Smooth muscle cell (in vitro differentiated cells): ENCODE measurements at regions not wholly inside any gene's neighbourhood (a gene's known extent, or its start where the extent isn't known, plus 50 kb on each side); places are given as distances from the start of the nearest gene placed in this dataset.
"Not testable (repeated sequence)": the region's sequence is repeated elsewhere in the genome, so short reads cannot be mapped to it uniquely, and the experiment has no call there.

ENCODE experiments used
- DNase-seq: peaks from one replicate; lab custom pipeline; 2025; ENCODE audit not compliant: unreplicated experiment; lab: John Stamatoyannopoulos, UW
- H2AFZ ChIP-seq: fragments of 200-600 bp; sonication (generic); 2 replicates; pipeline ENCODE4 v1.6.0; 2016; ENCODE audit warnings: antibody characterized with exemption, low read depth, mild to moderate bottlenecking
- H3F3A ChIP-seq: fragments of 200-600 bp; sonication (generic); 2 replicates; pipeline ENCODE4 v1.6.0; 2017; ENCODE audit warnings: antibody characterized with exemption, low read depth
- H3K27ac ChIP-seq: fragments of 200-600 bp; sonication (generic); 2 replicates; pipeline ENCODE4 v1.5.1; 2016; ENCODE audit warnings: low read depth, mild to moderate bottlenecking
- H3K27me3 ChIP-seq: fragments of 200-600 bp; sonication (generic); 2 replicates; pipeline ENCODE4 v1.6.1; 2016; ENCODE audit warnings: low read depth, mild to moderate bottlenecking
- H3K36me3 ChIP-seq: fragments of 200-600 bp; sonication (generic); 2 replicates; pipeline ENCODE4 v1.5.1; 2016; ENCODE audit warnings: low read depth
- H3K4me1 ChIP-seq: fragments of 200-600 bp; sonication (generic); 2 replicates; pipeline ENCODE4 v1.5.1; 2016; ENCODE audit warnings: low read depth
- H3K4me2 ChIP-seq: fragments of 200-600 bp; sonication (generic); 2 replicates; pipeline ENCODE4 v1.6.0; 2016; ENCODE audit warnings: mild to moderate bottlenecking
- H3K4me3 ChIP-seq: fragments of 200-600 bp; sonication (generic); 2 replicates; pipeline ENCODE4 v1.5.1; 2016; ENCODE audit warnings: mild to moderate bottlenecking
- H3K79me2 ChIP-seq: fragments of 200-600 bp; sonication (generic); 2 replicates; pipeline ENCODE4 v1.6.0; 2016; ENCODE audit warnings: low read depth, mild to moderate bottlenecking
- H3K9ac ChIP-seq: fragments of 200-600 bp; sonication (generic); 2 replicates; pipeline ENCODE4 v1.6.0; 2016; ENCODE audit warnings: low read depth
- H3K9me3 ChIP-seq: fragments of 200-600 bp; sonication (generic); replicated peaks from 2 replicates; pipeline ENCODE4 v1.5.1; 2016; ENCODE audit warnings: low read depth
- H4K20me1 ChIP-seq: fragments of 200-600 bp; sonication (generic); 2 replicates; pipeline ENCODE4 v1.6.0; 2016; ENCODE audit warnings: low read depth
- WGBS: methylation state at CpG from one replicate; pipeline ENCODE4 v1.1.7; 2016; ENCODE audit warnings: low lambda C conversion rate; 5-methylcytosine and 5-hydroxymethylcytosine counted together
- TF ChIP-seq, protein P1 (sequence below): fragments of 200-600 bp; sonication (generic); IDR thresholded peaks from 2 replicates; pipeline ENCODE4 v1.5.1; 2017; ENCODE audit warnings: borderline replicate concordance, mild to moderate bottlenecking, antibody characterized with exemption; ENCODE audit not compliant: insufficient read depth, poor library complexity, severe bottlenecking

DNA sequence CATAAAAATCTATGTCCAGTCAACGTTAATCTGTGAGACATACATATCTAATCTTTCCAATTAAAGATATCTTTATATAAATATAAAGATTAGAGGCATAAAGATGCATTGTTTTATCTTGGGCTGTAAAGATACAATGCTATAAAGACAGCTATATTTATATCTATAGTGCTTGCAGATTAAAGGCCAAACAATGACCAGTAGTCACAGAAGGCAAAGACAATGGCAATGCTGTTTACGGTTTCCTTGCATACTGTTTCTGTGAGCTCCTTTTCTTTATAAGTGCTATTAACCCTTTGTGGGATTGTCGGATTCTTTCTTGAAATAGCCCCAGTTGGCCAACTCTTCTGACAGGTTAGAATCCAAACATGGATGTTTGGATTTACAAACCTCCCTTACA lies 85.5 kb upstream of the SALL1 start:
- Histone ChIP-seq H3K27ac (no peak overlapping the region), H2AFZ (no peak overlapping the region), H4K20me1 (no peaks in the 10 kb centered on the region), H3K9ac (no peak overlapping the region), H3K4me2 (no peak overlapping the region), H3K27me3 (peaks cover 28% of the 10 kb centered on the region), H3F3A (no peaks in the 10 kb centered on the region), H3K4me1 (peaks cover 13% of the 10 kb centered on the region), H3K79me2 (no peaks in the 10 kb centered on the region), H3K36me3 (no peaks in the 10 kb centered on the region), H3K9me3 (no peaks in the 10 kb centered on the region), H3K4me3 (no peak overlapping the region)
- TF ChIP-seq, protein P1, sequence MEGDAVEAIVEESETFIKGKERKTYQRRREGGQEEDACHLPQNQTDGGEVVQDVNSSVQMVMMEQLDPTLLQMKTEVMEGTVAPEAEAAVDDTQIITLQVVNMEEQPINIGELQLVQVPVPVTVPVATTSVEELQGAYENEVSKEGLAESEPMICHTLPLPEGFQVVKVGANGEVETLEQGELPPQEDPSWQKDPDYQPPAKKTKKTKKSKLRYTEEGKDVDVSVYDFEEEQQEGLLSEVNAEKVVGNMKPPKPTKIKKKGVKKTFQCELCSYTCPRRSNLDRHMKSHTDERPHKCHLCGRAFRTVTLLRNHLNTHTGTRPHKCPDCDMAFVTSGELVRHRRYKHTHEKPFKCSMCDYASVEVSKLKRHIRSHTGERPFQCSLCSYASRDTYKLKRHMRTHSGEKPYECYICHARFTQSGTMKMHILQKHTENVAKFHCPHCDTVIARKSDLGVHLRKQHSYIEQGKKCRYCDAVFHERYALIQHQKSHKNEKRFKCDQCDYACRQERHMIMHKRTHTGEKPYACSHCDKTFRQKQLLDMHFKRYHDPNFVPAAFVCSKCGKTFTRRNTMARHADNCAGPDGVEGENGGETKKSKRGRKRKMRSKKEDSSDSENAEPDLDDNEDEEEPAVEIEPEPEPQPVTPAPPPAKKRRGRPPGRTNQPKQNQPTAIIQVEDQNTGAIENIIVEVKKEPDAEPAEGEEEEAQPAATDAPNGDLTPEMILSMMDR = no peak
- 52% methylated on average over 3 of the region's 3 CpGs for WGBS
- DNase-seq = no peak

DNA sequence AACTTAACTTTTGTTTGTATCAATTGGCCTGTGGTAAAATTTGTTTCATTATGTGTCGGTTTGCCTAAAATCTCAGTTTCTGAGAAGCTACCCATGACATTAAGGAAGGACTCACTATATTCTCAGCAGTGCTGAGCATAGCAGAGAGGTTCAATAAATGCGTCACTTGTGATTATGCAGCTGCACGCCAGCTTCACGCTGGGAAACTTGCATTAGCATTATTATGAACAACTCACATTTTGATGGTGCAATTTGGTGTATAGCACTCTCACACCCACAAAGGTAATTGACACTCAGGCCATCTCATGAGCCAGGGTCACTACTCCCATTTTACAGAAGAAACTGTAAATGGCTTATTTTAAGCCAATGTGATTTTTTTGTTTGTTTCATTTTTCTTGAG lies 80.6 kb upstream of the SALL1 start:
- H3K79me2 ChIP-seq = no peaks in the 10 kb centered on the region
- H3K27ac ChIP-seq = no peak overlapping the region
- H3K9ac ChIP-seq = no peak overlapping the region
- no peak overlapping the region for H3K4me2 ChIP-seq
- TF ChIP-seq, protein P1 = no peak
- no peak overlapping the region for H3K4me3 ChIP-seq
- no peak overlapping the region for H2AFZ ChIP-seq
- 97% methylated on average over 4 of the region's 4 CpGs for WGBS
- no peaks in the 10 kb centered on the region for H3K36me3 ChIP-seq
- no peaks in the 10 kb centered on the region for H3K9me3 ChIP-seq
- peaks cover 7% of the 10 kb centered on the region for H3K27me3 ChIP-seq
- no peaks in the 10 kb centered on the region for H4K20me1 ChIP-seq
- H3F3A ChIP-seq = no peaks in the 10 kb centered on the region
- H3K4me1 ChIP-seq = no peaks in the 10 kb centered on the region
- DNase-seq = no peak

DNA sequence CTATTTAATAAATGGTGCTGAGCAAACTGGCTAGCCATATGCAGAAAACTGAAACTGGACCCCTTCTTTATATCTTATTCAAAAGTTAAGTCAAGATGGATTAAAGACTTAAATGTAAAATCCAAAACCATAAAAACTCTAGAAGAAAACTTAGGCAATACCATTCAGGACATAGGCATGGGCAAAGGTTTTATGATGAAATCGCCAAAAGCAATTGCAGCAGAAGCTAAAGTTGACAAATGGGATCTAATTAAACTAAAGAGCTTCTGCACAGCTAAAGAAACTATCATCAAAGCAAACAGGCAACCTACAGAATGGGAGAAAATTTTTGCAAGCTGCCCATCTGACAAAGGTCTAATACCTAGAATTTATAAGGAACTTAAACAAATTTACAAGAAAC lies 79.0 kb upstream of the SALL1 start:
- not testable (repeated sequence) for H3K4me2 ChIP-seq, H2AFZ ChIP-seq, H3K36me3 ChIP-seq, DNase-seq, H4K20me1 ChIP-seq, H3K27me3 ChIP-seq, H3K4me3 ChIP-seq, H3K79me2 ChIP-seq, H3F3A ChIP-seq, H3K9me3 ChIP-seq, H3K9ac ChIP-seq, H3K27ac ChIP-seq, H3K4me1 ChIP-seq
- WGBS = 73% methylated on average over 1 of the region's 1 CpG

DNA sequence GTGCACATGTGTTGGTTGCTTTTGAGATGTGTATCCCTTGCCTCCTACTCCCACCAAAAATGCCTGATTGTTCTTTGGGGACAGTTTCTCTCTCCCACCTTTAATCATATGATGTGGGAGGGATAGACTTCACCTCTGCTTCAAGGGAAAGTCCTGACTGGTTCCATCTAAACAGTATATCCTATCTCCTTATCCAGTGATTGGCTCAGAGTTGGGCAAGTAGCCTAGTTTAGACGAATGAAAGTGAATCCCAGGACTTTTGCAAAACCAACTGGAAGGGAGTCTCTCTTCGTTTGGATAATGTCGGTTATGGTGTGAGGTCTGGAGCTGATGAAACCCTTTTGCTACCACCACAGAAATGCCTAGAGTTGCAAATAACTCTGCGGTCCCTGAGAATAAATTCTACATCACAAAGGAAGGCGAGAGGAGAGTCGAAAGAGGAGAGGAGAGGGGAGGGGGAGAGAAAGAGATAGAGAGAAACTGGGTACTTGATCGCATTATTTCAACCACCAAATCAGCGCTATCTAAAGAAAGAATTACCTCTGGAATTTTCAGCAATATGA lies 77.1 kb upstream of the SALL1 start:
- Histone ChIP-seq H3K36me3 (no peaks in the 10 kb centered on the region), H3K9me3 (no peaks in the 10 kb centered on the region), H3F3A (no peaks in the 10 kb centered on the region), H3K4me3 (no peak overlapping the region), H3K4me1 (no peaks in the 10 kb centered on the region), H3K27ac (no peak overlapping the region), H3K9ac (no peak overlapping the region), H2AFZ (no peak overlapping the region), H3K4me2 (no peak overlapping the region), H3K79me2 (no peaks in the 10 kb centered on the region), H4K20me1 (no peaks in the 10 kb centered on the region), H3K27me3 (peaks cover 7% of the 10 kb centered on the region)
- DNase-seq = no peak
- 46% methylated on average over 8 of the region's 8 CpGs for WGBS
- TF ChIP-seq, protein P1 = no peak
